MCF 10A (cell line): ENCODE measurements at regions not wholly inside any gene's neighbourhood (a gene's known extent, or its start where the extent isn't known, plus 50 kb on each side); places are given as distances from the start of the nearest gene placed in this dataset.

Source experiments
- BruUV-seq: library from RNA; stranded (reverse); fragments of 400-500 nt; replicated peaks from 2 replicates; lab custom pipeline; 2021; lab: Mats Ljungman, UMichigan
- CTCF ChIA-PET: fragments of 300-600 bp; sonication (Branson Sonifier 250); formaldehyde crosslinking; extraction: SDS; loops from one replicate; lab custom pipeline; 2021; ENCODE audit warnings: antibody characterized with exemption, inconsistent platforms; lab: Yijun Ruan, JAX
- POLR2A ChIA-PET: fragments of 300-600, 350-650 bp; sonication (Branson Sonifier 250); formaldehyde crosslinking; extraction: SDS; loops from one replicate; lab custom pipeline; 2020; ENCODE audit warnings: antibody characterized with exemption, inconsistent platforms; lab: Yijun Ruan, JAX
- DNase-seq: peaks from one replicate; pipeline ENCODE4 v3.0.0-alpha.2; 2018; ENCODE audit not compliant: unreplicated experiment
- H3K27ac Mint-ChIP-seq: one replicate; pipeline ENCODE4 v1.8.0; 2022; ENCODE audit warnings: mild to moderate bottlenecking, low read depth, mixed read lengths; ENCODE audit not compliant: unreplicated experiment
- H3K27me3 Mint-ChIP-seq: one replicate; pipeline ENCODE4 v1.8.0; 2022; ENCODE audit warnings: mixed read lengths; ENCODE audit not compliant: insufficient read depth, unreplicated experiment
- H3K36me3 Mint-ChIP-seq: one replicate; pipeline ENCODE4 v1.8.0; 2022; ENCODE audit warnings: mild to moderate bottlenecking, moderate library complexity, mixed read lengths; ENCODE audit not compliant: insufficient read depth, unreplicated experiment
- H3K4me1 Mint-ChIP-seq: one replicate; pipeline ENCODE4 v1.8.0; 2022; ENCODE audit warnings: mixed read lengths; ENCODE audit not compliant: insufficient read depth, unreplicated experiment
- H3K4me3 Mint-ChIP-seq: one replicate; pipeline ENCODE4 v1.8.0; 2022; ENCODE audit warnings: mild to moderate bottlenecking, moderate library complexity, mixed read lengths; ENCODE audit not compliant: unreplicated experiment
- H3K9me3 Mint-ChIP-seq: one replicate; pipeline ENCODE4 v1.8.0; 2022; ENCODE audit warnings: mixed read lengths; ENCODE audit not compliant: unreplicated experiment
- intact Hi-C: fragments of 100-400 bp; cut with micrococcal nuclease; formaldehyde crosslinking; loops from 2 replicates; pipeline ENCODE4 v1.14.1; 2022
- TF ChIP-seq, protein P1 (sequence below): fragments of 200-600 bp; IDR thresholded peaks from one replicate; pipeline ENCODE4 v1.8.0; 2022; ENCODE audit warnings: antibody characterized with exemption, mild to moderate bottlenecking; ENCODE audit not compliant: unreplicated experiment

DNA sequence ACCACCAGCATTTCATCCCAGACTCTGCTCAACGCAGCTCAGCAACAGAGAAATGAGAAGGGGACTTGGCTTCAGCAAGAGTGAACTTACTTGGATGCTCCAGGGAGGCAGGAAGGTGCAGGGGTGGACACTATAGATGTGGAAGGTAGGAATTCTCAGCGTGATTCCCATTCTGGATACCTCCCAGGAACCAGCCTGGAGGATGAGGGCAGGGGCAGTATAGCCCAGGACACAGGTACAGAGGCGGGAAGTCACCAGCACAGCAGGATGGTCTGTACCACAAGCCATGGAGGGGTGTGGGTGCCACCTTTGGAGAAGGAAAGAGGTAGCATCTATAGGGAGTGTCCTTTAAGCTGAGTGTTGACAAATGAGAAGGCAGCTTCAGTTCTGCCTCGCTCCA lies 1275.2 kb downstream of the TBC1D22A start:
- TF ChIP-seq, protein P1, sequence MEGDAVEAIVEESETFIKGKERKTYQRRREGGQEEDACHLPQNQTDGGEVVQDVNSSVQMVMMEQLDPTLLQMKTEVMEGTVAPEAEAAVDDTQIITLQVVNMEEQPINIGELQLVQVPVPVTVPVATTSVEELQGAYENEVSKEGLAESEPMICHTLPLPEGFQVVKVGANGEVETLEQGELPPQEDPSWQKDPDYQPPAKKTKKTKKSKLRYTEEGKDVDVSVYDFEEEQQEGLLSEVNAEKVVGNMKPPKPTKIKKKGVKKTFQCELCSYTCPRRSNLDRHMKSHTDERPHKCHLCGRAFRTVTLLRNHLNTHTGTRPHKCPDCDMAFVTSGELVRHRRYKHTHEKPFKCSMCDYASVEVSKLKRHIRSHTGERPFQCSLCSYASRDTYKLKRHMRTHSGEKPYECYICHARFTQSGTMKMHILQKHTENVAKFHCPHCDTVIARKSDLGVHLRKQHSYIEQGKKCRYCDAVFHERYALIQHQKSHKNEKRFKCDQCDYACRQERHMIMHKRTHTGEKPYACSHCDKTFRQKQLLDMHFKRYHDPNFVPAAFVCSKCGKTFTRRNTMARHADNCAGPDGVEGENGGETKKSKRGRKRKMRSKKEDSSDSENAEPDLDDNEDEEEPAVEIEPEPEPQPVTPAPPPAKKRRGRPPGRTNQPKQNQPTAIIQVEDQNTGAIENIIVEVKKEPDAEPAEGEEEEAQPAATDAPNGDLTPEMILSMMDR: no peak
- POLR2A ChIA-PET: no interaction called here
- intact Hi-C loops: no loop called here
- H3K27ac Mint-ChIP-seq: no peak overlapping the region
- DNase-seq: no peak
- H3K27me3 Mint-ChIP-seq: no peaks in the 10 kb centered on the region
- H3K9me3 Mint-ChIP-seq: peaks cover 43% of the 10 kb centered on the region
- H3K4me1 Mint-ChIP-seq: no peaks in the 10 kb centered on the region
- H3K4me3 Mint-ChIP-seq: no peak overlapping the region
- CTCF ChIA-PET: interaction anchor here (0.6 kb wide), 1 partner anchor 410 kb away, joined by 3 read pairs; no protein-coding TSS in a partner anchor
- H3K36me3 Mint-ChIP-seq: peaks cover 4% of the 10 kb centered on the region
- no TSS peak for BruUV-seq

DNA sequence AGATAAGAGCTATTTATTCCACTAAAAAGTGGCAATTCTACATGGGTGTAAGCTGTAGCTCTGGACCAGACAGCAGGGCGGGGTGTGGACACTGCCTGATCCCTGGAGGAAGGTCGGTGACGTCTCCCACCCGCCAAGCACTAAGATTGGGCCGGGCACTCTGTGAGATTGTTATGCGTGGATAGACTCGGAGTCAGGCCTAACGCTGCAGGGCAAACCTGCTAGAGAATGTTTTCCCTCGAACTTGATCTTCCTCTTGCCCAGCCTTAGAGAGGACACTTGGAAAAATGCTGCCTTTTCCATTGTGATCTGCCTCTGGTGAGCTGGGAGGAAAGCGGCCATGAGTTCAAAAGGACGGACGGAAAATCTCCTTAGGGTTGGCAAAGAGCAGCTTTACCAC lies 1273.4 kb downstream of the TBC1D22A start:
- DNase-seq: no peak
- H3K36me3 Mint-ChIP-seq: peaks cover 4% of the 10 kb centered on the region
- CTCF ChIA-PET: no interaction called here
- BruUV-seq: no TSS peak
- POLR2A ChIA-PET: no interaction called here
- TF ChIP-seq, protein P1: no peak
- intact Hi-C loops: no loop called here
- no peaks in the 10 kb centered on the region for H3K4me1 Mint-ChIP-seq
- H3K4me3 Mint-ChIP-seq: no peak overlapping the region
- H3K27ac Mint-ChIP-seq: no peak overlapping the region
- H3K9me3 Mint-ChIP-seq: peaks cover 29% of the 10 kb centered on the region
- H3K27me3 Mint-ChIP-seq: no peaks in the 10 kb centered on the region

DNA sequence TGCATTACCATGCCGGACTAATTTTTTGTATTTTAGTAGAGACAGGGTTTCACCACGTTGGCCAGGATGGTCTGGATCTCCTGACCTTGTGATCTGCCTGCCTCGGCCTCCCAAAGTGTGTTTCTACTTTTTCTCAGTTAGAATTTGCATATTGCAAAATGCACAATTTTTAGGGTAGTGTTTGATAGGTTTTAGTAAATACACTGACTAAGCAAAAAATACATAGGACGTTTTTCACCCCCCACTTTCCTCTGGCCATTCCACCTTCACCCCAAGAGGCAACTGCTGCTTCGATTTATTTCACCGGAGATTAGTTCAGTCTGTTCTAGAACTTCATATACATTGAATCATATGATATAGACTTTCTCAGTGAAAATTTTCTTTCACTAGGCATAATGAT lies 1269.1 kb downstream of the TBC1D22A start:
- Mint-ChIP-seq H3K9me3 (peaks cover 17% of the 10 kb centered on the region), H3K4me3 (no peak overlapping the region), H3K27ac (no peak overlapping the region), H3K27me3 (no peaks in the 10 kb centered on the region), H3K4me1 (no peaks in the 10 kb centered on the region), H3K36me3 (peaks cover 4% of the 10 kb centered on the region)
- TF ChIP-seq, protein P1: no peak
- intact Hi-C loops: no loop called here
- ChIA-PET POLR2A (no interaction called here), CTCF (no interaction called here)
- BruUV-seq: no TSS peak
- DNase-seq: no peak

DNA sequence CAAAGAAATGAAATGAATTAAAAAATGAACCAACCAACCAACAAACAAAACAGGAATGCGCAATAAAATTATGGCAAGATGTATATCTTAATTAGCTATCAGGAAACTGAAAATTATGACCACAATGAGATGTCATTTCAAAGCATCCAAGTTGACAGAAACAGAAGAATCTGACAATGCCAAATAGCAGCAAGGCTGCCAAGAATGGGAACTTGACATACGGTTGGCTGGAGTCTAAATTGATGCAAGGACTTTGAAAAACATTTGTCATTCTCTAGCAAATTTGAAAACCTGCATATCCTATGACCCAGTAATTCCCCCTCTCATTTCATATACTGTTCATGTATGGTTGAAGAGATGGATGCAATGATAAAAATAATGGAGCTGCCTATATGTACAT lies 1262.6 kb downstream of the TBC1D22A start:
- H3K4me1 Mint-ChIP-seq: no peaks in the 10 kb centered on the region
- no TSS peak for BruUV-seq
- H3K27me3 Mint-ChIP-seq: no peaks in the 10 kb centered on the region
- ChIA-PET CTCF (no interaction called here), POLR2A (no interaction called here)
- intact Hi-C loops: no loop called here
- no peak for DNase-seq
- peaks cover 14% of the 10 kb centered on the region for H3K9me3 Mint-ChIP-seq
- TF ChIP-seq, protein P1: no peak
- H3K36me3 Mint-ChIP-seq: no peaks in the 10 kb centered on the region
- no peak overlapping the region for H3K4me3 Mint-ChIP-seq
- H3K27ac Mint-ChIP-seq: no peak overlapping the region
